WTC11 (cell line): ENCODE measurements at regions not wholly inside any gene's neighbourhood (a gene's known extent, or its start where the extent isn't known, plus 50 kb on each side); places are given as distances from the start of the nearest gene placed in this dataset.

ENCODE experiments used
- ATAC-seq: fragments of 200-7000 bp; cut with Tn5 transposase; 2 replicates; pipeline ENCODE4 v1.10.0; 2021; ENCODE audit warnings: mild to moderate bottlenecking, moderate library complexity
- CTCF ChIA-PET: fragments of 300-600 bp; sonication (Branson Sonifier 250); formaldehyde crosslinking; loops from one replicate; lab custom pipeline; 2021; ENCODE audit warnings: antibody characterized with exemption; lab: Charles Lee
- POLR2A ChIA-PET: fragments of 350-600 bp; sonication (Branson Sonifier 250); formaldehyde crosslinking; loops from one replicate; lab custom pipeline; 2021; ENCODE audit warnings: antibody characterized with exemption; lab: Charles Lee
- DNase-seq: peaks from one replicate; pipeline ENCODE4 v3.0.0; 2021; ENCODE audit warnings: low spot score
- H3K27ac Mint-ChIP-seq: 2 replicates; pipeline ENCODE4 v1.8.0; 2021; ENCODE audit warnings: mixed read lengths
- H3K27me3 Mint-ChIP-seq: 2 replicates; pipeline ENCODE4 v1.8.0; 2021; ENCODE audit warnings: low read depth, mild to moderate bottlenecking, moderate library complexity, mixed read lengths
- H3K36me3 Mint-ChIP-seq: 2 replicates; pipeline ENCODE4 v1.8.0; 2021; ENCODE audit warnings: mixed read lengths
- H3K4me1 Mint-ChIP-seq: 2 replicates; pipeline ENCODE4 v1.8.0; 2022; ENCODE audit warnings: mixed read lengths
- H3K4me3 Mint-ChIP-seq: 2 replicates; pipeline ENCODE4 v1.8.0; 2021; ENCODE audit warnings: mild to moderate bottlenecking, moderate library complexity, mixed read lengths
- H3K9me3 Mint-ChIP-seq: 2 replicates; pipeline ENCODE4 v1.8.0; 2021; ENCODE audit warnings: mixed read lengths
- ATF1 ChIP-seq: sonication (generic); formaldehyde crosslinking; IDR thresholded peaks from 2 replicates; pipeline ENCODE4 v1.8.1; 2023; ENCODE audit warnings: mild to moderate bottlenecking, moderate library complexity, missing genetic modification reagents
- CREB1 ChIP-seq: sonication (generic); formaldehyde crosslinking; IDR thresholded peaks from 2 replicates; pipeline ENCODE4 v1.8.0; 2023; ENCODE audit warnings: mild to moderate bottlenecking, missing genetic modification reagents
- ESRRA ChIP-seq: sonication (generic); formaldehyde crosslinking; IDR thresholded peaks from 2 replicates; pipeline ENCODE4 v1.8.1; 2022; ENCODE audit warnings: mild to moderate bottlenecking, missing genetic modification reagents, borderline replicate concordance
- FOXJ3 ChIP-seq: sonication (generic); formaldehyde crosslinking; IDR thresholded peaks from 2 replicates; pipeline ENCODE4 v1.9.0; 2021; ENCODE audit warnings: missing genetic modification reagents, mild to moderate bottlenecking, borderline replicate concordance
- HMGA2 ChIP-seq: fragments of 250-450 bp; sonication (Bioruptor Pico); IDR thresholded peaks from 2 replicates; pipeline ENCODE4 v1.4.0; 2021; ENCODE audit warnings: mild to moderate bottlenecking, moderate library complexity
- JAZF1 ChIP-seq: fragments of 250-450 bp; sonication (Bioruptor Pico); IDR thresholded peaks from 2 replicates; pipeline ENCODE4 v1.9.0; 2021; ENCODE audit warnings: moderate library complexity, mild to moderate bottlenecking, inconsistent platforms
- JUN ChIP-seq: sonication (generic); formaldehyde crosslinking; IDR thresholded peaks from 2 replicates; pipeline ENCODE4 v1.8.0; 2023; ENCODE audit warnings: mild to moderate bottlenecking, missing genetic modification reagents
- NFE2L1 ChIP-seq: sonication (generic); formaldehyde crosslinking; IDR thresholded peaks from 2 replicates; pipeline ENCODE4 v1.8.1; 2023; ENCODE audit warnings: missing genetic modification reagents
- PRRX2 ChIP-seq: fragments of 250-450 bp; sonication (Bioruptor Pico); IDR thresholded peaks from 2 replicates; pipeline ENCODE4 v1.8.0; 2021; ENCODE audit warnings: mild to moderate bottlenecking
- SOX15 ChIP-seq: fragments of 250-450 bp; sonication (Bioruptor Pico); IDR thresholded peaks from 2 replicates; pipeline ENCODE4 v1.9.0; 2021; ENCODE audit warnings: mild to moderate bottlenecking
- ZNF423 ChIP-seq: fragments of 250-450 bp; sonication (Bioruptor Pico); IDR thresholded peaks from 2 replicates; pipeline ENCODE4 v2.1.2; 2022; ENCODE audit warnings: mild to moderate bottlenecking, moderate library complexity
- TF ChIP-seq, protein P1 (sequence below): sonication (generic); formaldehyde crosslinking; IDR thresholded peaks from 2 replicates; pipeline ENCODE4 v1.8.0; 2022; ENCODE audit warnings: missing genetic modification reagents
- TF ChIP-seq, protein P2 (sequence below): fragments of 250-450 bp; sonication (Bioruptor Pico); conservative IDR thresholded peaks from 2 replicates; pipeline ENCODE4 v1.9.0; 2021; ENCODE audit warnings: mild to moderate bottlenecking
- TF ChIP-seq, protein P3 (sequence below): sonication (generic); formaldehyde crosslinking; IDR thresholded peaks from 2 replicates; pipeline ENCODE4 v1.8.1; 2023; ENCODE audit warnings: mild to moderate bottlenecking, missing genetic modification reagents
- TF ChIP-seq, protein P4 (sequence below): sonication (generic); formaldehyde crosslinking; IDR thresholded peaks from 2 replicates; pipeline ENCODE4 v1.8.0; 2022; ENCODE audit warnings: mild to moderate bottlenecking, missing genetic modification reagents
- TF ChIP-seq, protein P5 (sequence below): sonication (generic); formaldehyde crosslinking; IDR thresholded peaks from 2 replicates; pipeline ENCODE4 v1.8.1; 2022; ENCODE audit warnings: low read depth, mild to moderate bottlenecking, moderate library complexity, missing genetic modification reagents, borderline replicate concordance
- TF ChIP-seq, protein P6 (sequence below): sonication (generic); formaldehyde crosslinking; IDR thresholded peaks from 2 replicates; pipeline ENCODE4 v1.8.0; 2022; ENCODE audit warnings: mild to moderate bottlenecking, missing genetic modification reagents

GRCh38 chr6:164099269-164099865 is 684.8 kb downstream of the QKI start:
- no peak overlapping the region for H3K27ac Mint-ChIP-seq
- DNase-seq (no peak), ATAC-seq (no peak)

More at GRCh38 chr6:164099269-164099865, 684.8 kb downstream of the QKI start:
- peaks cover 27% of the 10 kb centered on the region for H3K4me1 Mint-ChIP-seq
- H3K27me3 Mint-ChIP-seq: no peaks in the 10 kb centered on the region
- H3K36me3 Mint-ChIP-seq: no peaks in the 10 kb centered on the region
- POLR2A ChIA-PET: no interaction called here
- peaks cover 10% of the 10 kb centered on the region; the same call in 1 of the 2 replicates for H3K9me3 Mint-ChIP-seq
- CTCF ChIA-PET: interaction anchor here (0.7 to 1.8 kb wide), 2 partner anchors 10 to 569 kb away, joined by 3 to 8 read pairs; no protein-coding TSS in a partner anchor
- TF ChIP-seq JUN (CRISPR knock-in tag) (no peak), PRRX2 (CRISPR knock-in tag) (no peak), ZNF423 (no peak), CREB1 (no peak), HMGA2 (no peak), FOXJ3 (no peak), ESRRA (CRISPR knock-in tag) (no peak), NFE2L1 (no peak), SOX15 (CRISPR knock-in tag) (no peak), JAZF1 (no peak), ATF1 (CRISPR knock-in tag) (no peak)
- TF ChIP-seq, protein P1, sequence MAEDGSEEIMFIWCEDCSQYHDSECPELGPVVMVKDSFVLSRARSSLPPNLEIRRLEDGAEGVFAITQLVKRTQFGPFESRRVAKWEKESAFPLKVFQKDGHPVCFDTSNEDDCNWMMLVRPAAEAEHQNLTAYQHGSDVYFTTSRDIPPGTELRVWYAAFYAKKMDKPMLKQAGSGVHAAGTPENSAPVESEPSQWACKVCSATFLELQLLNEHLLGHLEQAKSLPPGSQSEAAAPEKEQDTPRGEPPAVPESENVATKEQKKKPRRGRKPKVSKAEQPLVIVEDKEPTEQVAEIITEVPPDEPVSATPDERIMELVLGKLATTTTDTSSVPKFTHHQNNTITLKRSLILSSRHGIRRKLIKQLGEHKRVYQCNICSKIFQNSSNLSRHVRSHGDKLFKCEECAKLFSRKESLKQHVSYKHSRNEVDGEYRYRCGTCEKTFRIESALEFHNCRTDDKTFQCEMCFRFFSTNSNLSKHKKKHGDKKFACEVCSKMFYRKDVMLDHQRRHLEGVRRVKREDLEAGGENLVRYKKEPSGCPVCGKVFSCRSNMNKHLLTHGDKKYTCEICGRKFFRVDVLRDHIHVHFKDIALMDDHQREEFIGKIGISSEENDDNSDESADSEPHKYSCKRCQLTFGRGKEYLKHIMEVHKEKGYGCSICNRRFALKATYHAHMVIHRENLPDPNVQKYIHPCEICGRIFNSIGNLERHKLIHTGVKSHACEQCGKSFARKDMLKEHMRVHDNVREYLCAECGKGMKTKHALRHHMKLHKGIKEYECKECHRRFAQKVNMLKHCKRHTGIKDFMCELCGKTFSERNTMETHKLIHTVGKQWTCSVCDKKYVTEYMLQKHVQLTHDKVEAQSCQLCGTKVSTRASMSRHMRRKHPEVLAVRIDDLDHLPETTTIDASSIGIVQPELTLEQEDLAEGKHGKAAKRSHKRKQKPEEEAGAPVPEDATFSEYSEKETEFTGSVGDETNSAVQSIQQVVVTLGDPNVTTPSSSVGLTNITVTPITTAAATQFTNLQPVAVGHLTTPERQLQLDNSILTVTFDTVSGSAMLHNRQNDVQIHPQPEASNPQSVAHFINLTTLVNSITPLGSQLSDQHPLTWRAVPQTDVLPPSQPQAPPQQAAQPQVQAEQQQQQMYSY (CRISPR knock-in tag): no peak
- TF ChIP-seq, protein P2, sequence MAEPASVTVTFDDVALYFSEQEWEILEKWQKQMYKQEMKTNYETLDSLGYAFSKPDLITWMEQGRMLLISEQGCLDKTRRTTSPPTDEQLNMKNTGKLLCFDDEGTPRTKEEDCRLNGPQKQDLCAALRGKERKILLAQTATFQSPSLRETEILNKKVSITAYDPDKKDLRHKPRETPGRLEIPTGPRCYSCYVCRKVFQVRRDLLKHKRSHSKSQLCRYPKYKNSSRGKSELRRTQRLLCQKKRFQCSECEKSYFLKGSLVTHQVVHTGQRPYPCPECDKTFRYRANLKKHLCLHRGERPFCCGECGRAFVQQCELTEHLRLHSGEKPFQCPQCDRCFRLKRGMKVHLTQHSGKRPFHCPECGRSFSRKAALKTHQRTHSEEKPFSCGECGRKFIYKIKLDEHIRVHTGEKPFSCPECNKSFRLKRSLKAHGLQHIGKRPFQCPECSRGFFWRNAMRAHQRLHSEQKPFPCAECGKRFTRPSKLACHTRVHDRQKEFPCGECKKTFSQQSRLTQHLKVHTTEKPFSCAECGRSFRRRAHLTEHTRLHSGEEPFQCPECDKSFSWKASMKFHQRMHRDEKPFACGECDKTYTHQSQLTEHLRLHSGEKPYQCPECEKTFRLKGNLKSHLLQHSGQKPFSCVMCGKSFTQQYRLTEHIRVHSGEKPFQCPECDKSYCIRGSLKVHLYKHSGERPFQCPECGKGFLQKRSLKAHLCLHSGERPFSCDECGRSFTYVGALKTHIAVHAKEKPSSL (CRISPR knock-in tag): no peak
- TF ChIP-seq, protein P3, sequence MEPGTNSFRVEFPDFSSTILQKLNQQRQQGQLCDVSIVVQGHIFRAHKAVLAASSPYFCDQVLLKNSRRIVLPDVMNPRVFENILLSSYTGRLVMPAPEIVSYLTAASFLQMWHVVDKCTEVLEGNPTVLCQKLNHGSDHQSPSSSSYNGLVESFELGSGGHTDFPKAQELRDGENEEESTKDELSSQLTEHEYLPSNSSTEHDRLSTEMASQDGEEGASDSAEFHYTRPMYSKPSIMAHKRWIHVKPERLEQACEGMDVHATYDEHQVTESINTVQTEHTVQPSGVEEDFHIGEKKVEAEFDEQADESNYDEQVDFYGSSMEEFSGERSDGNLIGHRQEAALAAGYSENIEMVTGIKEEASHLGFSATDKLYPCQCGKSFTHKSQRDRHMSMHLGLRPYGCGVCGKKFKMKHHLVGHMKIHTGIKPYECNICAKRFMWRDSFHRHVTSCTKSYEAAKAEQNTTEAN (CRISPR knock-in tag): no peak
- TF ChIP-seq, protein P4, sequence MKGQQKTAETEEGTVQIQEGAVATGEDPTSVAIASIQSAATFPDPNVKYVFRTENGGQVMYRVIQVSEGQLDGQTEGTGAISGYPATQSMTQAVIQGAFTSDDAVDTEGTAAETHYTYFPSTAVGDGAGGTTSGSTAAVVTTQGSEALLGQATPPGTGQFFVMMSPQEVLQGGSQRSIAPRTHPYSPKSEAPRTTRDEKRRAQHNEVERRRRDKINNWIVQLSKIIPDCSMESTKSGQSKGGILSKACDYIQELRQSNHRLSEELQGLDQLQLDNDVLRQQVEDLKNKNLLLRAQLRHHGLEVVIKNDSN: no peak
- TF ChIP-seq, protein P5, sequence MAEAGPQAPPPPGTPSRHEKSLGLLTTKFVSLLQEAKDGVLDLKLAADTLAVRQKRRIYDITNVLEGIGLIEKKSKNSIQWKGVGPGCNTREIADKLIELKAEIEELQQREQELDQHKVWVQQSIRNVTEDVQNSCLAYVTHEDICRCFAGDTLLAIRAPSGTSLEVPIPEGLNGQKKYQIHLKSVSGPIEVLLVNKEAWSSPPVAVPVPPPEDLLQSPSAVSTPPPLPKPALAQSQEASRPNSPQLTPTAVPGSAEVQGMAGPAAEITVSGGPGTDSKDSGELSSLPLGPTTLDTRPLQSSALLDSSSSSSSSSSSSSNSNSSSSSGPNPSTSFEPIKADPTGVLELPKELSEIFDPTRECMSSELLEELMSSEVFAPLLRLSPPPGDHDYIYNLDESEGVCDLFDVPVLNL (CRISPR knock-in tag): no peak
- TF ChIP-seq, protein P6, sequence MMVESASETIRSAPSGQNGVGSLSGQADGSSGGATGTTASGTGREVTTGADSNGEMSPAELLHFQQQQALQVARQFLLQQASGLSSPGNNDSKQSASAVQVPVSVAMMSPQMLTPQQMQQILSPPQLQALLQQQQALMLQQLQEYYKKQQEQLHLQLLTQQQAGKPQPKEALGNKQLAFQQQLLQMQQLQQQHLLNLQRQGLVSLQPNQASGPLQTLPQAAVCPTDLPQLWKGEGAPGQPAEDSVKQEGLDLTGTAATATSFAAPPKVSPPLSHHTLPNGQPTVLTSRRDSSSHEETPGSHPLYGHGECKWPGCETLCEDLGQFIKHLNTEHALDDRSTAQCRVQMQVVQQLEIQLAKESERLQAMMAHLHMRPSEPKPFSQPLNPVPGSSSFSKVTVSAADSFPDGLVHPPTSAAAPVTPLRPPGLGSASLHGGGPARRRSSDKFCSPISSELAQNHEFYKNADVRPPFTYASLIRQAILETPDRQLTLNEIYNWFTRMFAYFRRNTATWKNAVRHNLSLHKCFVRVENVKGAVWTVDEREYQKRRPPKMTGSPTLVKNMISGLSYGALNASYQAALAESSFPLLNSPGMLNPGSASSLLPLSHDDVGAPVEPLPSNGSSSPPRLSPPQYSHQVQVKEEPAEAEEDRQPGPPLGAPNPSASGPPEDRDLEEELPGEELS: no peak
- TF ChIP-seq, all 79 proteins: peak for 0
- H3K4me3 Mint-ChIP-seq: no peak overlapping the region
